ENCODE measurements at regions not wholly inside any gene's neighbourhood (a gene's known extent, or its start where the extent isn't known, plus 50 kb on each side); places are given as distances from the start of the nearest gene placed in this dataset.

GRCh38 chr2:8597559-8598225, 84.2 kb upstream of the ID2 start:
- TF ChIP-seq POLR2A (IDR thresholded peaks at IDR 0.05) (no peak), CTCF (IDR thresholded peaks at IDR 0.05) (no peak)

All from heart left ventricle (tissue), 13 donors.